Stimulated activated CD8-positive, alpha-beta memory T cell treated with anti-CD3 and anti-CD28 coated beads, Interleukin-15, amount 100 ng/mL, for 4 hours (primary cell): ENCODE measurements at regions not wholly inside any gene's neighbourhood (a gene's known extent, or its start where the extent isn't known, plus 50 kb on each side); places are given as distances from the start of the nearest gene placed in this dataset.

ENCODE experiments used
- DNase-seq, 2 donors: peaks; one replicate each; pipeline ENCODE4 v3.0.0-alpha.2; 2020; ENCODE audit warnings: low read depth in 2 of 2

DNA sequence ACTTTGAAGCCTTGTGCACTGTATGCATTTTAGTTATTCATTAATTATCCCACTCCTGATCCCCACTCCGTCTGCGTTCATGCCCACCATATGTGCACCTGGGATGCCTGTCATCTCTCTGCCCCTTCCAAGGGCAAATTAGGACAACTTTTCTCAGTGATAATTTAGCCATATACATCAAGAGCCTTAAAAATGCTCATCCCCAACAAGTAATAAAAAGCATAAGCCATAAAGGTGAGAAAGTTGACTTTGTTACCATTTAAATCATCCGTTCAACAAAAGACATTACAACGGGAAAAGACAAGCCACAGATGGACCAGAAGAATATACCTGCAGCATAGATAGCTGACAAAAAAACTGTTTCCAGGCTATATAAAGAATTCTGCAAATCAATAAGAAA lies 131.4 kb upstream of the LINGO1 start:
- no peak for DNase-seq

GRCh38 chr15:77762747-77763355 lies 130.1 kb upstream of the LINGO1 start:
- no peak for DNase-seq

GRCh38 chr15:77759896-77760592 lies 127.3 kb upstream of the LINGO1 start:
- DNase-seq: no peak

DNA sequence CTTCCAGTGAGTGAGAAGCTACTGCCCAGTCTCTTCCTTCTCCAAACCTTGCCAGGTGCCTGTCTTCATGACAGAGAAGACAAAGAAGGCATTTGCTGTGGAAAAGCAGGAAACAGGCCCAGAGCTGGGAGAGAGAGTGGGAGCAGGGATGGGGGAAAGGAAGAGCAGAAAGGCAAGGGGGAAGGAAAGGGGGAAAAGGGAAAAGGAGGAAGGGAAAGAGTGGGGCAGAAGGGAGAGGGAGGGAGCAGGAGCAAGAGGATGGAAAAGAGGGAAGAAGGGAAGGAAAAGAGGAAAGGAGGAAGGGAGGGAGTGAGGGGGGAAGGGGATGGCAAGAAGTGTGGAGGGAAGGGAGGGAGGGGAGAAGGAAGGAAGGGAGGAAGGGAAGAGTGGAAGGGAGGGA lies 121.2 kb upstream of the LINGO1 start:
- no peak for DNase-seq

- no peak for DNase-seq
Measured at GRCh38 chr15:77753281-77753873, 120.7 kb upstream of the LINGO1 start.

DNA sequence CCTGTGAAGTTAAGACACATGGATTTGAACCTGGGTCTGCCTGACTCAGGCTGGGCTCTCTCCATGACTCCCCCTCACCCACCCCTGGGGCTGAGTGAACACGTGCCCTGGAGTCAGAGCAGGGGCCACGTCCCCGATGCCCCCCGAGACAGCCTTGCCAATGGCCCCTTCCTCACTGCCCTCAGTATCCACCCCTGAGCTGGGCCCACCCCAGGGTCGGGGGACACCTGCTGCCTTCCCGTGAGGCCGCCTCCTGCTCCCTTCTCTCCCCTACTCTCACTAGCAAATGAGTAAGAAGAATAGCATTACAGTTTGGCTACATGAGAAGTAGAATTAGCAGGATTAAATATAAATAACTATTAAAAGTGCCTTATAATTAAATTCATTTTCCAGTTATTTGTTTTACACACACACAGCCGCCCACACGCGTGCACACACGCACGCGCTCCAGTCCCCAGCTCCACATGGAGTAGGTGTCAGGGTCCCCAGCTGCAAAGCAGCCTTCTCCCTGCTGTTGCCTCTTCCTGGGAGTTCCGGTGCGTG lies 117.4 kb upstream of the LINGO1 start:
- no peak for DNase-seq

DNA sequence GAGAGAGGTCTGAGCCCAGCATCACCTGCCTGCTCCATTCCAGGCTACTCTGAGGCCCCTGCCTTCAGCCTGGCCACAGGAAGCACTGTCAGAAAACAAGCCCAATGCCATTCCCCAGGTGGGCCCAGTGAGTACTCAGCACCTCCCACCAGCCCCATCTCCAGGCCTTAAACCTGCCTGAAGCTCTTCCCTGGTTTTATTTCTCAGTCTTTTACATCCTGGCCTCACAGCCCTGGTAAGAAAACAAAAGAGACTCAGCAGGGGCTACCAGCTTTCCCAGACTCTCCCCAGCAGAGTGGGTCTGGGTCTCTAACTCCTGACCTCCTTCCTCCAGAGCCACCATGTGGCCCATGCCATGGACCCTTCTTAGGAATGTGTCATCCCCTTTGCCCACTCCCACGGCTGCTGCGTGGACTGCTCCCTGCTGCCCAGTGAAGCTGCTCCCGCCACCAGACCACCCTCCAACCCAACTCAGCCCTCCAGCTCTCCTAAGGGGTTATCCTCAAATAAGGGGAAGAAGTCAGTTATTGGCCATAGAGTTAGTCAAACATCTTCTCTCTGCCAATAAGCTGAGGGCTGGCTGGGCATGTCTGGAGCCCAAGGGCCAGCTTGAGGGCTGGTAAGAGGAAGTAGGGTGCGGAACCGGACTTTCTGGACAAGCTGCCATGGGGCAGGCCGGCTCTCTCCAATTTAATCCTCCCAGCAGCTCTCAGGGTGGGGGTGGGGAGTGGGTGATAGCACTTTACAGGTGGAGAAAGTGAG lies 116.7 kb upstream of the LINGO1 start:
- no peak for DNase-seq

- no peak for DNase-seq
Measured at GRCh38 chr15:77748078-77749064, 115.7 kb upstream of the LINGO1 start.

GRCh38 chr15:77747175-77748077 lies 114.7 kb upstream of the LINGO1 start:
- no peak for DNase-seq

DNA sequence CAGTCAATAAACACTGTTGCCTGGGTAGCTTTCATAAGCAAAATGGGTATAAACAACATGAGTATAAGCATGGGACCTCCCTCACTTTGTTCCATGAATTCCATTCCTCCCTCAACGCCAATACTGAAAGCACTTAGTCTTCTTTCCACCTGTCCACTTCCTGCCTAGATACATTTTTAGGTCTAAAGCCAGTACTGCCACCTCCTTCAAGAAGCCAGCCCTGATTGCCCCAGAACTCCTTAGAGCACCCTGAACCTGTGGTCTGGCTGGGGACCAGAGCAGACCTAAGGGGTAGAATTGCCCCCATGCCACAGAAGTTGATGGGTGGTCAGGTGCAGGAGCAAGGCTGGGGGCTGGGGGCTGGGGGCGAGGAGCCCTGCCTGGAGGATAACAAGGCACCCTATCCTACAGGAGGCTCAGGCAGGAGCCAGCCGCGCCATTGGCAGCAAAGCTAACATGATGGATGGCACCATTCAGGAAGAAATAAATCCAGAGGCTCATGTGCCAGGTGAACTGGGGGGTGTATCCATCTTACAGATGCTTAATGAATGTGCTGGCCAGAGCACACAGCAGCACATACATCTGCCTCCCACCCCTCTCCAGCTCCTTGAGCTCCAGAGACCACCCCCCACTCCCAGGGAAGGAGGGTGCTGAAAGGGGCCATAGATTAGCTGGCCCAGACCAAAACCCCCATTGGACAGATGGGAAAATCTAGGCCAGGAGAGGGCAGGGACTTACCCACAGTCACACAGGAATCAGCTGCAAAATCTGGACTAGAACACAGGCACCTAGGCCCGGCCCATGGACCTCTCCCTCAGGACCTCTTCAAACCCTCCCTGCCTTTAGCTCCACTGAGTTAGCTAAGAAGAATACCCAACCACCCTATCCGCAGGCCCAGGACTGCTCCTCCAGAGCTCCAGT lies 113.8 kb upstream of the LINGO1 start:
- DNase-seq: no peak

DNA sequence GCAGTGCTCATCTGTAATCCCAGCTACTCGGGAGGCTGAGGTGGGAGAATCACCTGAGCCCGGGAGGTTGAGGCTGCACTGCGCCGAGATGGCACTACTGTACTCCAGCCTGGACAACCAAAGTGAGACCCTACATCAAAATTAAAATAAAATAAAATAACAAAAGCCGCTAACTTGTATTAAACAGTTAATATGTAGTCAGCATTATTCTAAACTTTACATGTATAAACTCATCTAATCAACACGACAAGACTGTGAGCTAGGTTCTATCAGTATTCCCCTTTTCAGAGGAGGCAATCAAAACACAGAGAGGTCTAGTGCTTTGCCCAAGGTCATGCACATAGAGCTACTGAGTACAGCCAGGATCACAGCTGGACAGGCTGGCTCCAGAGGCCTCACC lies 111.7 kb upstream of the LINGO1 start:
- DNase-seq: no peak

DNA sequence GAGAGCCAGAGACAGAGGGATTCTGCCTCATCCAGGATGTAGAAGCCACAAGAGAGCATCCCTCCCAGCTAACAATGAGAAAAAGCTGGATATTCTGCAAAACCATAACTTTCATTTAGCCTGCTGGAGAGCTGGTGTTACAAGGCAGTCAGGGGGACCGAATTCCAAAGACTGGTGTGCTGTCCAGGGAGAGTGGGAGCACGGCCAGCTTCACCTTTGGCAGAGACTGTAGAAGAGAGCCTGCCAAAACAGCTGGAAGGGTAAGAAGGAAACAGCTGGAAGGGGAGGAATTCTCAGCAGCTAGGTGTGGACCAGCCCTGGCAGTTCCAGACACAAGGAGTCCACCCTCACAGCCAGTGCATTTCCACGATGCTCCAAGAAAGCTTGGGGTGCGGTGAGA lies 109.9 kb upstream of the LINGO1 start:
- no peak for DNase-seq

DNA sequence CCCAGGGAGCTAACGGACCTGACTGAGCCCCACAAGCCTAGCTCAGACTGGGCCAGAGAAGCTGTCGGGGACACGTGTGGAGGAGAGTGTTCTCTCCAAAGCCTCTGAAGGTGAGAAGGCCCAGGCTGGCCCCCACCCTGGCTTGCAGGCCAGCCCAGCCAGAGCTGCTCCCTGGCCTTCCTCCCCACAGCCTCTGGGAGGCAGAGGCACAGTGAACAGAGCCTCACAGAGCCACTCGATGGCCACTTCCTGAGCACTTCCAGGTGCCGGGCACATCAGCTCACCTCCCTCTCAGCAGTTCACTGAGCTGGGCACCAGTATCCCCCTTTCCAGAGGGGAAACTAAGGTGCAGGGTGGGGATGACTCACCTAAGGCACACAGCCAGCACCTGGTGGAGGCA lies 109.4 kb upstream of the LINGO1 start:
- DNase-seq: no peak

GRCh38 chr15:77741106-77741505 lies 108.4 kb upstream of the LINGO1 start:
- DNase-seq: no peak

GRCh38 chr15:77739591-77740378 lies 107.1 kb upstream of the LINGO1 start:
- no peak for DNase-seq

DNA sequence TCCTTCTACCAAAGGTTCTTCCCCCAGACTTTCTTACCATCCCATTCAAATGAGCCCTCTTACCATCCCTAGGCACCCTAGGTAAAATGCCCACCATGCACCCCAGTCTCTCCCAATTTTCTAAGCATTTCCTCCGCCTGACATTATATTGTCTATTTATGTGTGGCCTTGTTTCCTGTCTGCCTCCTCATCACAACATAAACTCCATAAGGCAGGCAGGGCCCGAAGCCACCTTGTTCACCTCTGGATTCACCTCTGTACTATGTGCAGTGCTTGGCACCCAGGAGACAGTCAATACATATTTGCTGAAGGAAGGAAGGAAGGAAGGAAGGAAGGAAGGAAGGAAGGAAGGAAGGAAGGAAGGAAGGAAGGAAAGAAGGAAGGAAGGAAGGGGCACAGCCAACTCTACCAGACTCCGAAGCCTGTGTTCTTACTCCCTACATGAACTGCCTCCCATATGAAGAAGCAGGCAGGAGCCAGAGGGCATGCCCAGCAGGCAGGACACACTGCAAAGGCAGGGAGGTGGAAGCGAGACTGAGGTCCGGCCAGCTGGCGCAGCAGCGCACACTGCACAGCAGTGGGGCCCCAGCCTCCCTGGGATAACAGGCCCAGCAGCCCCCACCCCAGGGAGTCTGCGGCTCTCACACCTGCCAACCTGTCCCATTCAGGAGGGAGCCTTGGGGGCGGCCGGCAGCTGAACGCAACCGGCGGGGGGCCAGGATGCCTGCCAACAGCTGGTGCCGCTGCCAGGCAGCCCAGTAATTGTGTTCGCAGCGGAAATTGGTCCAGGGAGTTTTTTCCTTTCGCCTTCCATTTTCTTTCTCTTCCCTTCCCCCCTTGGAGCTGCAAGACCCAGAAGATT lies 106.0 kb upstream of the LINGO1 start:
- DNase-seq: no peak

GRCh38 chr15:77738038-77738370 lies 105.3 kb upstream of the LINGO1 start:
- DNase-seq: no peak
